ENCODE measurements at regions not wholly inside any gene's neighbourhood (a gene's known extent, or its start where the extent isn't known, plus 50 kb on each side); places are given as distances from the start of the nearest gene placed in this dataset.

GRCh38 chr16:64397042-64397441, 724.8 kb downstream of the CDH11 start:
- TF ChIP-seq CTCF (IDR thresholded peaks at IDR 0.05) (no peak), POLR2A (IDR thresholded peaks at IDR 0.05) (no peak), POLR2AphosphoS5 (IDR thresholded peaks at IDR 0.05; ENCODE audit: insufficient read depth in 1 of 2, low read depth in 1 of 2) (no peak)

Data from vagina (tissue), 2 donors.